GM20431 (cell line): ENCODE measurements at regions not wholly inside any gene's neighbourhood (a gene's known extent, or its start where the extent isn't known, plus 50 kb on each side); places are given as distances from the start of the nearest gene placed in this dataset.
"Not testable (repeated sequence)": the region's sequence is repeated elsewhere in the genome, so short reads cannot be mapped to it uniquely, and the experiment has no call there.

Experiments
- in situ Hi-C: fragments of 300-500 bp; cut with MseI, MboI; formaldehyde crosslinking; loops from one replicate; pipeline ENCODE4 v1.15.0; 2020; ENCODE audit warnings: low sequenced_read_pairs; ENCODE audit not compliant: unreplicated experiment

- in situ Hi-C loops, result no loop called here
Observed at GRCh38 chr22:22193923-22194322, 50.7 kb upstream of the VPREB1 start.

- in situ Hi-C loops, result not testable (repeated sequence)
Observed at GRCh38 chr22:22193462-22193861, 51.1 kb upstream of the VPREB1 start.

GRCh38 chr22:22193006-22193405, 51.6 kb upstream of the VPREB1 start:
- in situ Hi-C loops, result not testable (repeated sequence)

- in situ Hi-C loops, result not testable (repeated sequence)
Observed at GRCh38 chr22:22189796-22190195, 54.8 kb upstream of the VPREB1 start.

- in situ Hi-C loops, result not testable (repeated sequence)
Observed at GRCh38 chr22:22187863-22188262, 56.7 kb upstream of the VPREB1 start.

- in situ Hi-C loops, result no loop called here
Observed at GRCh38 chr22:22187299-22187698, 57.3 kb upstream of the VPREB1 start.

GRCh38 chr22:22185844-22186499, 58.6 kb upstream of the VPREB1 start:
- in situ Hi-C loops, result no loop called here

GRCh38 chr22:22185217-22185616, 59.4 kb upstream of the VPREB1 start:
- in situ Hi-C loops, result no loop called here

GRCh38 chr22:22184277-22184807, 60.2 kb upstream of the VPREB1 start:
- in situ Hi-C loops, result no loop called here

- in situ Hi-C loops, result no loop called here
Observed at GRCh38 chr22:22182990-22183264, 61.7 kb upstream of the VPREB1 start.

- in situ Hi-C loops, result no loop called here
Observed at GRCh38 chr22:22182218-22182989, 62.2 kb upstream of the VPREB1 start.

GRCh38 chr22:22181341-22181850, 63.2 kb upstream of the VPREB1 start:
- in situ Hi-C loops, result no loop called here

GRCh38 chr22:22180738-22181285, 63.8 kb upstream of the VPREB1 start:
- in situ Hi-C loops, result no loop called here

GRCh38 chr22:22179858-22180257, 64.7 kb upstream of the VPREB1 start:
- in situ Hi-C loops, result no loop called here

- in situ Hi-C loops, result no loop called here
Observed at GRCh38 chr22:22178992-22179391, 65.6 kb upstream of the VPREB1 start.

- in situ Hi-C loops, result no loop called here
Observed at GRCh38 chr22:22178355-22178965, 66.1 kb upstream of the VPREB1 start.

- in situ Hi-C loops, result no loop called here
Observed at GRCh38 chr22:22176929-22177616, 67.5 kb upstream of the VPREB1 start.

- in situ Hi-C loops, result not testable (repeated sequence)
Observed at GRCh38 chr22:22172896-22173628, 71.5 kb upstream of the VPREB1 start.

- in situ Hi-C loops, result no loop called here
Observed at GRCh38 chr22:22171357-22172218, 73.0 kb upstream of the VPREB1 start.
